DMS 273 (cell line): ENCODE measurements at regions not wholly inside any gene's neighbourhood (a gene's known extent, or its start where the extent isn't known, plus 50 kb on each side); places are given as distances from the start of the nearest gene placed in this dataset.

Experiments used
- DNase-seq: peaks from one replicate; lab custom pipeline; 2025; ENCODE audit not compliant: unreplicated experiment; lab: John Stamatoyannopoulos, UW

DNA sequence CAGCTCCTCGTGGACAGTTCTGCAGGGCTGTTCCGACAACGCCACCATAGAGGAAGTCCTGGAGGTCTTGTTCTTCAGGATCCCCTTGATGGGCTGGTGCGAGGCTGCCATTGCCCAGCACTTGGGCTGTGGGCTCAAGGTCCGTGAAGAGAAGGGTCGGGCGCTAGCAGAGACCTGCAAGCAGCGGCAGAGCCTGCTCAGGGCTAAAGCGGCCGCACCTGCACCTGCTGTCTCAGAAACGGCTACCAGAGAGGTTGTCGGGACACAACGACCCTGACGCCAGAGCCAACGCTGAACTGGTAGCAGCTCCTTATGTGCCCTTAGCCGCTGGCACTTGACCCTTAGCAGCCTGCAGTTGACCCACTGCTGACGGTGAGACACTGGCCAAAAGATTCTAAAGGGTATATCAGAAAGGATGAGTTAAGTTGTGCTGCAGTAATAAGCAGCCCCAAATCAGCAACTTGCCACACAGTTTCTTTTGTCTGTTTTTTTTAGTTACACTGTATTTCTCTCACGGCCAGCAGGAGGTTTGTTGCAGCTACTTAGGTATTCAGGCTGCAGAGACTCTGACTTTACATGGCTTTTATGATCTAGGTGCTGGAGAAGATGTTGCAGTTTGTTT, 55.5 kb upstream of the ST6GAL2 start:
- DNase-seq, result no peak

DNA sequence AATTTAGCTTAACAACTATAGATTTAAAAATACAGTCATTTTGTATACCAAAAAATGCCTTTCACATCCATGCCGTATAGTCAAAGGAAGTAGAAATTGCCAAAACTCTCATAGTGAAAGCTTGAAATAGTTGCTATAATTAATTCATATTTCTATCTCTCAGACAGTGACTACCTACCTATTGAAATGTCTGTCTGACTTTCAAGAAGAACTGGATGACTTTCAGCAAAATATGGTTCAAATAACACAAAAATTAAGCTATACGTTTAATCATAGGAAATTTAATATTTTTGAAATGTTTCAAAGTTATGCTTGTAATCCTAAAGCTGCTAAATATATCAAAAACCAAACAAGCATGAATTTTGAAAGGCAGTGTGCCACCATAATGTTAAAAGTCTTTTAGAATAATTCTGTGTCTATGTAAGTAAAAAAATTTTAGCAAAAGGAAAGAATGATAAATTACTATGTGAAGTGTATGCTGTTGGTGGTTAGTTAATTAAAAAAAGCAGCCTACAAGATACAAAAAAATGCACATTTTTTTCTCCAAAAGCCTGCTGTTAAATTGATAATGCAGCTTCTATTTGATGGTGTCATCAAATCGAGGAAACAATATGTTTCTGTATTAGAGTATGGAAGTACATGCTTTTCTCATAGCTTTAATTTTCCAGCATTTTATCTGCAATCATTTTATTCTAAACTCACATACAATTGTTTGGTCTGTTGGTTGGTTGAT, 57.7 kb upstream of the ST6GAL2 start:
- no peak for DNase-seq

DNA sequence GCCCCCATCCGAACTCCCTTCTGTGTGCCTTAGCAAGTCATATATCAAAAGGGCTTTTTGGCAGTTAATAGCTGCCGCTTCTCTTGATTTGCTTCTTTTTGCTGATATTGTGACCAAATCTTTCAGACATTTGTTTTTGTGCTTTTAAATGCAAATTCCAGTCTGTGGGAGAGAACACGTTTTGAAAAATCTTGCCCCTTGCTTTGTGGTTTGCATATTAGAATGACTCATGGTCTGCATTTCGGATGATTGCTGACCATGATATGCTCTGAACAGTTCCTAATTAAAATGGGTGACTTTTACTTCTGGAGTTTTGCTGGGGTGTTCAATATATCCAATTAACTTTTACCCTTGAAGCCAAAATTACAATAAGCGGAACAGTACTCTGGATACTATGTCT, 58.2 kb upstream of the ST6GAL2 start:
- no peak for DNase-seq

DNA sequence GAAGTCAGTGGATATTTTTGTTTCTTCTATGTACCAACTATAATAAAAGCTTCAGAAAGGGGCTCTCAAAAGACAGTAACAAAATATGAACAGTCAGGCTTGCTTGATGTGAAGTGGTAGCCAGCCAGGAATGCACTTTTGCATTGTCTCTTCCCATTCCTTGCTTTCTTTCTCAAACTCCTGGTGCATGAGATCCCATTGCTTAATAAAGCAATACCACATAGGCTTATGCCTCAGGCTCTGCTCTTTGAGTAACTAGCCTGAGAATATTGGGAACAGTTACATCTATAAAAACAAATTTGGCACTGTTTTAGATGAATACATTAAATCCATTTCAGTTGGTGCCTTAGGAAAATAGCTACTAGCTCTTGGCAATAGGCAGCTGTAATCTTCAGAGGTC, 62.6 kb upstream of the ST6GAL2 start:
- no peak for DNase-seq

DNA sequence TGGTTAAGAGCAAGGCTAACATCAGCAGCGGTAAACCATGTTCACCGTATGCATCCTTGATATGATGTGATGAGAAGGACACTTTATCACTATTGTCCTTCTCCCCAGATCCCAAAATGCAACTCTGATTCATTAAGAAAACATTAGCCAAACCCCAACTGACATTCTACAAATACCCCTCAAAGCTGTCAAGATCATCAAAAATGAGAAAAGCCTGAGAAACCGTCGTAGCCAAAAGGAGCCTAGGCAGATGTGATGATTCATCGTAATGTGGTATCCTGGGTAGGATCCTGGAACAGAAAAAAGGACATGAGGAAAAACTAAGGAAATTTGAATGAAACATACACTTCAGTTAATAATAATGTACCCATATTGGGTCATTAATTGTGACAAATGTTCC, 67.3 kb upstream of the ST6GAL2 start:
- no peak for DNase-seq

DNA sequence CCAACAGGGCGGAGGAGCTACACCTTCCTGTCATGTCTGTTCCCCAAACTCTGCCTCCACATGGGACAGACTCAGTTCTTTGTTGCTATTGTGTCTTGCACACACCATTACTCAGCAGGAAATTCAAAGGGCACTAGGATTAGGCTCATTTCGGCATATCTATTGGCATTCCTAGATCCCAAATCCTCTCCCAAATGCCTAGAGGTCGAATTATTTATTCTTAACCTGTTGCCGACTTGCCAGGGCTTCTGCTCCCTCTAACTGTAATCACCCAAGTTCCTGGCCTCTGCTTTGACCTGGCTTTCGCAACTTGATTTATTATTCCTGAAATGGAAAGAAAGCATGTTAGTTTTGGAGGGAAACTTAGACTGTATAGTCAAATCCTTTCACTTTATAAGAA, 67.8 kb upstream of the ST6GAL2 start:
- no peak for DNase-seq

DNA sequence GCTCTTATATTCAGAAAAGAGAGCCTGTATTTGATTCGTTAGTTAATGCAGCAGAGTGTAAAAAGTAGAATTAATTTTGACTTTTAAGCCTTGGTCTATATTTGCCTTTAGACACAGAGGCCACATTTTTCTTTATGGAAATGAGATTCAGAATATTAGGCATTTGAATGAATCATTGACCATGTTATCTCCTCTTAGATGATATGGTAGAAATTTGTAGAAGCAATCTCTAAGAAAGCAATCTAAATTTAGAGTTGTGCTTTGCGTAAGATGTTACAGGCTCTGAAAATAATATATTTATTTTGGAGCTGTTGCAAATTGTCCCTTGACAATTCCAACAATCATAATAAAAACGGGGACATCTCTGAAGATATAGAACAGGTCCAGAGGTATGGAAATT, 68.3 kb upstream of the ST6GAL2 start:
- DNase-seq, result no peak

DNA sequence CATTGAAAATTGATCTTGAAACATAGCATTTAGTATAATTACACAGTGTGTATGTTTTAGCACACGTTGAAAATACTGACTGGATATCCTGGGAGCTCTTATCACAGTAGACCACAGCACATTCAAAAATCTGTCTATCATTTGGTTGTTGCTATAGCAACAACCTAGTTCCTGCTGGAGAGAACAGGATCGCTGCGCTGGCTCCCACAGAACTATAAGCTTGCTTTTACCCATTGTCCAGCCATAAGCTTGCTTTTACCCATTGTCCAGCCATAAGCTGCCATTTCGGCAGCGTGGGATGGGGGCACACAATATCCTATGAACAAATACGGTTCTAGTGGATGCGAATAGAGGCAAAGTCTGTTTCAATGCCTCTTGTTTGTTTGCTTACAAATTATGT, 70.4 kb upstream of the ST6GAL2 start:
- peak; percentile 72 for DNase-seq

DNA sequence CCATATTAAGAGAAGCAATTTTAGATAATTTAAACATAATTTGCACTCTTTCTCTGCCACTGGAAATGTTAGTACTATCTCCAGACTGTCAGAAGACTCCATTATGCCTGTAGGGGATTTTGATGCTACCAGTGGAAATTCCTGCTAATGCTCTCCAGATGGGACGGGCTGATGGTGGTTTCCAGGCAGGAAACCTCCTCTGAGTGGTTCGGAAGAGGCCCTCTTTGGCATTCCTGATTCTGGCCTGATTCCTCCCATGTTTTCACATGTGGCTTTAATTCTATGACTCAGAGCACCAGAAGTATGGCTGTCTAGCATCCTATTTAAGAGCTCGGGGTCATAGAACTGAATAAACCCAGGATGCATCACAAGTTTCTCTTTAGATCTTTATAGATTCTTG, 70.9 kb upstream of the ST6GAL2 start:
- DNase-seq, result peak; percentile 65

DNA sequence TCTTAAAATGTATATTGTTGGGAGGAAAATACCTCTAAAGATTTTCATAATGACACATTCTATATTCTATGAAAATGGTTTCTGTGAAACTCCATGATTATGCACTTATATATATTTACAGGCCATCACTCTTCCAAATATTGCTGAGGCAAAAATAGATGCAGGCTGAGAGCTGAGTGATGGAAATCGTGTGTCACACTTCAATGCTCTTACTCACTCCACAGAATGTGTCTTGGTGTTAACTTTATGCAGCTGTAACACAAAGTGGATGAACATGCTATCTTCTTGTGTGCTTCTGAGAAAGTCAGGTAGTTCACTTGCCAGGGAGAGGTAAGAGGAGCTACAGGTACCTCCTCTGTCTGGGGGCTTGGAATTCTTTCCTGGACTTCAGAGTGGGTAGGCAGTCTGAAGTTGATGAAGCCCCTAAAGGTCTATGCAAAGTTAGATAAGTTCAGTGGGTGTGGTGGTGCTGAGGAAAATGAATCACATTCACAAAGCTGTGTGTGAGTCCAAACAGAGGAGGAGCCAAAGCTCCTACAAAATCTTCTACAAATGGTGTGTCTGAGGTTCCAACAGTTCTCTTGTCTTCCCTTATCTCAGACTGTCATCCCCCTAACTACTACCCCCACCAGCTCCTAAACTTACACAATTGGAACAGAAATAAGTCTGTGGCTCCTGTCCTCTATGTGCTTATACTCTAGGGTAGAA, 74.2 kb upstream of the ST6GAL2 start:
- no peak for DNase-seq

DNA sequence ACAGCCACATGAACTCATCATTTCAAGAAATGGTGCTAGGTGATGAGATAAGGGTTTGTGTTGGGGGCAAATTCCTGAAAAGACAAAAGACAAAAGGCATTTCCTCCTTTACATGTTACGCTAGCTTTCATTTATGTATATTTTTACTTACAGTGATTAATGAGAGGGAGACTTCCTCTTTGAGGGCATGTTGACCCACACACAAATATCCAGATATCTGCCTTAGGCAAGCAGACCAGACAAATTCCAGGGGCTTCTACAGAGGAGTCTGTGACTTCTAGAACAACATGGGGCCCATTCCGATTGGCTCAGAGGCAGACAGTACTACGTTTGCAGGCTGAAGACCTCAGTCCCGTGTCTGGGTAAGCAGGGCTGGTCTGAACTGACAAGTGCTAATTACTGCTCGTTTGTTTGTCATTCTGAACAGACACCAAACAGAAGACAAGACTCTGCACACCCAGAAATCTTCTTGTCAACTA, 74.8 kb upstream of the ST6GAL2 start:
- DNase-seq, result no peak

DNA sequence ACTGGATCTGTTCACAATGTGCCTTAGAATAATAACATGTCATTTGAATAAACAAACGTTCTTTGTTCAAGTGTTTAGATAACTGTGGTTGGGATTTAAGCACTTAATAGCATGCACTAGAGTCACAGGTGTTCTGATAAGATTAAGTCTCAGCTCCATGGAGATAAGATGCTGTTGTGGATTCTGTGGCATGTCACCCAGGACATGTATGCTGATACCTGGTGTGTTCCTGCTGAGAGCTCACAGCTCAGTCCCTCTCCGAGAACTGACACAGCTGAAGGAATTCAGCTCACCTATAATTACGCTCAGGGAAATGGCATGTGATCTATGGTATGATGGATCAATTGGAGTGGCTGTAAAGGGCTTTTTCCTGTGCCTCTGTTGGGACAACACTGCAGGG, 75.4 kb upstream of the ST6GAL2 start:
- no peak for DNase-seq

DNA sequence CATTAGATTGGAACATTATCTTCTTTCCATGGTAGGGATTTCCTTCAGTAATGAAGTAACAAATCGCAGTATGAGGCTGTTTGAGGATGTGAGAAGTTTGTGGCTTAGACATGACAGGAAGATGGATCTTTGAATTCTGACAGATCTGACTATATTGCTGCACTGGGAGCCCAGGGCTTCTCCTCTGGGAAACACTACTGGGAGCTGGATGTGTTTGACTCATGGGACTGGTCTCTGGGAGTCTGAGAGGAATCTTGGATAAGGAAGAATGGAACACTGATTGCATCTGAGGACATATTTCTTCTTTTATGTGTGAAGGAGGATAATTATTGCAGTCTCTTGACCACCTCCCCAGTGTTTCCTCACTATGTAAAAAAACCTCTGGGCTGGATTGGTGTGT, 77.2 kb upstream of the ST6GAL2 start:
- DNase-seq, result no peak

DNA sequence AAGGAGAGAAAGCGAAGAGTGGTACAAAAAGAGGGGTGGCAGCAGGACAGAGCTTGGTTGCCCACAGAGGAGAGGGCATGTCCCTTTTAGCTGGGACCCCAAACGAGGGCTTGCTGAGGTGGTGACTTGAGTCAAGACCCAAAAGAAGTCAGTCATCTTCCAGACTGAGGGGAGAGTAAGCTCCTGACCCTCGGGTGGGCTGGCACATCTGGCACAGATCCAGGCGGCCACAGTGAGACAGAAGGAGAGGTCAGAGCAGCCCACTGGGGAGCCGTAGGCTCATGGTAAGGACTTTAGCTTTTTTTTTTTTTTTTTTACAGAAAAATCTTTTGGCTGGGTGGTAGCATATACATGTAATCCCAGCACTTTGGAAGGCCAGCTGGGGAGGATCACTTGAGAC, 77.9 kb upstream of the ST6GAL2 start:
- DNase-seq, result no peak

DNA sequence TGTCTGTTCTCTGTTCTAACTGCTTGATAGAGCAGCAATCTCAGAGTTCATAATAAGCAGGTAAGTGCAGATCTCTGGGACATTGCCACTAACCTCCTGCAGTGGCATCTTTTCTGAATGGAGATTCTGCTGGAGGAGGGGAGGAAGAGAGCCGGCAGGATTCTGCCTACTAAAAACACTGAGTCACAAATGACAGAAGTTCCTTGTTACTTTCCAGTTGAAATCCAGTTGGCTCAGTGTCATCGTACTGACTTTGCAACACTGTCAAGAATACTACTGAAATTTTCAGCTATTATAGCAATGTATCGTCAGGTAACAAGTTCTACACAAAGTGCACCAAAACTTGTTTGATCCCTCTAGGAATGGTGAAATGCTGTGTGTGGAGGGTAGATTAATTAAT, 79.6 kb upstream of the ST6GAL2 start:
- DNase-seq, result no peak

DNA sequence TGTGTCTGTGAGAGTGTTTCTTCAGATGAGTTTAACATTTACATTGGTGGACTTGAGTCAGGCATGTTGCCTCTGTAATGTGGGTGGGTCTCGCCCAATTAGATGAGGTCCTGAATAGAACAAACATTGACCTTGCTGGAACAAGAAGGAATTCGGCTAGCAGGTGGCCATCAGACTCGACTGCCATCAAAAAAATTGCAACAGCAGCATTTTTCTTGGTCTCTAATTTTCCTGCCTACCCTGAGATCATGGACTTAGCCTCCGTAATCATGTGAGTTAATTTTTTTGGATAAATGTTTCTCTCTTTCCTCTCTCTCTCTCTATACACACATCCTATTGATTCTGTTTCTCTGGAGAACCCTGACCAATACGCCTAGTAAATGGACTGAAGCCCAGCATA, 83.8 kb upstream of the ST6GAL2 start:
- no peak for DNase-seq

DNA sequence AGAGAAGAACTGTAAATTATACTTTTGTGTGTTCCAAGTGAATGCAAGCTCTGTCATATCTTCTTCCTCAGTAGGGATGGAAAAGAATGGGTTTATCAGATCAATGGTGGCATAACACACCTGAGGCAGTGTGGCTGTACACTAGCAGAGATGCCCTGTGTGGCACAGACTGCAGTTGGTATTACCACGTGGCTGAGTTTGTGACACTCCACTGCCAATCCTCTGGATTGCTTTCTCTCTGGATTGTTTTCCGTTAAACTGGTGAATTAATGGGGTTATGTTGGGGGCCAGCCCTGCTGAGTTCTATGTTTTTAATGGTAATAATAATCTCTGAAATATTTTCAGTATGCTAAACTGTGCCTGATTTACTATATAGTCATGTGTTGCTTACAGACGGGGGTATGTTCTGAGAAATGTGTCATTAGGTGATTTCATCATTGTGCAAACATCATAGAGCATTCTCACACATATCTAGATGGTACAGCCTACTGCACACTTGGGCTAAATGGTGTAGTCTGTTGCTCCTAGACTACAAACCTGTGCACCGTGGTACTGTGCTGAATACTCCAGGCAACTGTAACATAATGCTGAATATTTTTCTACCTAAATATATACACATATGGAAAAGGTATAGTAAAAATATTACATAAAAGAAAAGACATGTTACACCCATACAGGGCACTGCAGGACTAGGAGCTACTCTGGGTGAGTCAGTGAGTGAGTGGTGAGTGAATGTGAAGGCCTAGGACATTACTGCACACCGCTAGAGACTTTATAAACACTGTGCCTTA, 84.7 kb upstream of the ST6GAL2 start:
- DNase-seq, result no peak

DNA sequence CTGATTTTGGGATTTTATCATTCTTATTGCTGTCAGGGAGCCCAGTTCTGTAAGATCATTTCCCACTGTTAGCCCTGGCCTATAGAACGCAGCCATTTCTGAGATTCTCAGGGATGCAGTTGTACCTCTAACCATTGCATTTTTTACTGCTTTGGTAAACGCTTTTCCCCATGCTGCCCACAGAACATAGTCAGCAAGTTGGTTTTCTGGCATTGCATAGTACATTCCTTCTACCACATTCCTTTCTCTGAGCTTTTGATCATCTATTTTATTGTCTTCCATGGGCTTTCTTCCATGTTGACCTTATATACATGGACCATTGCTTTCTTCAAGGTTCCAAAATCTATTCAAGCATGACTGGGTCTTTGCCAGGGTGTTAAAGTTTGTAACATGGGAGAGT, 86.8 kb upstream of the ST6GAL2 start:
- DNase-seq, result no peak

DNA sequence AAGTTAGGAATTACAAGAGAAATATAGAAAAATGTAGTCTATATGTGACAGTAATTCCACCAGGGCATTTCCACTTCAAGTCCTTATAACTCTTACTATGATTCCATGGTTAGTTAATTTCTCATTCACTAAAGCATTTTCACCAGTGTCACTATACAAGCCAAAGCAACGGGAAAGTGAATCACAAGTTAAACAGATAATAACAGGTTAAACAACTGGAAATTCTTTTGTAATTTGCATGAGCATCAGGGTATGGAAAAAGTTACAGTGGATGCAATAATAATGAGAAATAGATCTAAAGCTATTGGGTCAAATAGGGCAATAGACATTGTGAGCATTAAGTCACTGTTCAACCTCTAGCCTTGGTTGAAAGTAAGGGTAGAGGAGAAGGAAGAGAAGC, 88.9 kb upstream of the ST6GAL2 start:
- no peak for DNase-seq

DNA sequence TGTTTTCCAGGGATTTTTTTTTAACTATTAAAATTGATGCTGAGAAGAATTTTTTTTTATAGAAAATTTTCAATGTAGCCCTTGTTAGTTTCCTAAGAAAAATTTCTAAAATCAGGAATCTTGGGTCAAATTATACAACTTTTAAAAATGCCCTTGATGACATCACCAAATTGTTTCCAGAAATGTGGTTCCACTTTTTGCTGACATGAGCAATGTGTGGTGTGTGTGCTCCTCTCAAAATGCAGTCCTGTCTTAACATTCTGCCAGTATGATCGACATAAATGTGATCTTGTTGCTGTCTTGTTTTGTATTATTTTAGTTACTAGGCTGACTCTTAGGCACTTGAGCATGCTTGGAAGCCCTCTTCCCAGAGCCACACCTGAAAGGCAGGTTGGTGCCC, 89.7 kb upstream of the ST6GAL2 start:
- DNase-seq, result no peak

DNA sequence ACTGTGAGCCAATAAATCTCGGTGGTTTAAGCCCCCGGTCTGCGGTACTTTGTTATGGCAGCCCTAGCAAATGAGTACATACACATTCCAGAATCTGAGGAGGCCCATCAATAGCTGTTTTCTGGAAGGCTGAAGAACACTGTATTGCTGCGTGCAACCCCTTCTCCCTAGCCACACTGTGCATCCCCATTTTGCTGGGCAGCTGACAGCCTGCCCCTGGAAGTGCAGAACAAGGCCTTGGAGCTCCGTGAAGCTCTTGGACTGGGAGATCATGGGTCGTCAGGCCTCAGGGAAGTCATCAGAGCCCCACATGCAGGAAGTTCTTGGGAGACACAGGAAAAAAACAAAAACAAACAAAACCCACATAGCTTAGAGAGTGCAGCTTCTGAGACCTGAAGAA, 90.6 kb upstream of the ST6GAL2 start:
- DNase-seq, result no peak

DNA sequence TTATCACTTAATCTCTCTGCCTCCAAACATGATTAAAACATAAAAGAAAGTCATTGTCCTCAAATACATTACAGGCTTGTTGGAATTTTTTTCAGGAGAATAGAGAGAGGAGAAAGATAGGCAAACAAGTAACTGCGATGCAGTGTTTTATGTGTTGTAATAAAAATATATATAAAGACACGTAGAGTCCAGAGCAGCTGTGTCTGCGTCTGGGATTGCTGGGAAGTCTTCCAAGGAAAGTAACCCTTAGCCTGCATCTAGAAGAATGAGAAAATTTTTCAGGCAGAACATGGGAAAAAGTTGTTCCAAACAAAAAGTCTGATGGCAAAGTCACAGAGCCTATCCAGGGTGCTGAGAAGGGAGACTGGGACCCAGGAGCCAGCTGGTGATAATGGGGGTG, 91.8 kb upstream of the ST6GAL2 start:
- no peak for DNase-seq
